ENCODE measurements at regions not wholly inside any gene's neighbourhood (a gene's known extent, or its start where the extent isn't known, plus 50 kb on each side); places are given as distances from the start of the nearest gene placed in this dataset.

GRCh38 chr5:57711946-57712345 lies 229.3 kb upstream of the ACTBL2 start:
- Histone ChIP-seq H3K9ac (ENCODE audit: low read depth, low read length) (no peak overlapping the region), H3K4me2 (ENCODE audit: insufficient read depth, low read length) (no peak overlapping the region), H3K9me3 (ENCODE audit: insufficient read depth, low read length, severe bottlenecking) (no peaks in the 10 kb centered on the region), H3K27me3 (ENCODE audit: insufficient read depth, low read length, poor library complexity) (no peaks in the 10 kb centered on the region), H3K27ac (ENCODE audit: low read length) (no peak overlapping the region), H4K20me1 (ENCODE audit: insufficient read depth, low read length) (no peaks in the 10 kb centered on the region), H3K36me3 (ENCODE audit: insufficient read depth, low read length) (no peaks in the 10 kb centered on the region), H3K4me1 (ENCODE audit: insufficient read depth, low read length) (no peaks in the 10 kb centered on the region), H2AFZ (ENCODE audit: low read depth, low read length) (no peak overlapping the region), H3K79me2 (ENCODE audit: insufficient read depth, low read length) (no peaks in the 10 kb centered on the region), H3K4me3 (ENCODE audit: low read depth in 1 of 2, low read length in 2 of 2) (no peak overlapping the region)
- DNase-seq (no peak), ATAC-seq (ENCODE audit: insufficient read depth, low read depth) (no peak)
- no peak for TF ChIP-seq EZH2 (IDR thresholded peaks at IDR 0.05; ENCODE audit: borderline replicate concordance, low read depth, low read length, severe bottlenecking)
- TF ChIP-seq, protein P1, sequence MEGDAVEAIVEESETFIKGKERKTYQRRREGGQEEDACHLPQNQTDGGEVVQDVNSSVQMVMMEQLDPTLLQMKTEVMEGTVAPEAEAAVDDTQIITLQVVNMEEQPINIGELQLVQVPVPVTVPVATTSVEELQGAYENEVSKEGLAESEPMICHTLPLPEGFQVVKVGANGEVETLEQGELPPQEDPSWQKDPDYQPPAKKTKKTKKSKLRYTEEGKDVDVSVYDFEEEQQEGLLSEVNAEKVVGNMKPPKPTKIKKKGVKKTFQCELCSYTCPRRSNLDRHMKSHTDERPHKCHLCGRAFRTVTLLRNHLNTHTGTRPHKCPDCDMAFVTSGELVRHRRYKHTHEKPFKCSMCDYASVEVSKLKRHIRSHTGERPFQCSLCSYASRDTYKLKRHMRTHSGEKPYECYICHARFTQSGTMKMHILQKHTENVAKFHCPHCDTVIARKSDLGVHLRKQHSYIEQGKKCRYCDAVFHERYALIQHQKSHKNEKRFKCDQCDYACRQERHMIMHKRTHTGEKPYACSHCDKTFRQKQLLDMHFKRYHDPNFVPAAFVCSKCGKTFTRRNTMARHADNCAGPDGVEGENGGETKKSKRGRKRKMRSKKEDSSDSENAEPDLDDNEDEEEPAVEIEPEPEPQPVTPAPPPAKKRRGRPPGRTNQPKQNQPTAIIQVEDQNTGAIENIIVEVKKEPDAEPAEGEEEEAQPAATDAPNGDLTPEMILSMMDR (IDR thresholded peaks at IDR 0.05; ENCODE audit: borderline replicate concordance, extremely low read depth, low read length, poor library complexity, severe bottlenecking), result no peak

GRCh38 chr5:57711471-57711870 lies 228.9 kb upstream of the ACTBL2 start:
- no peak overlapping the region for H3K9ac ChIP-seq (ENCODE audit: low read depth, low read length)
- ATAC-seq (ENCODE audit: insufficient read depth, low read depth), result no peak
- no peaks in the 10 kb centered on the region for H3K4me1 ChIP-seq (ENCODE audit: insufficient read depth, low read length)
- H3K9me3 ChIP-seq (ENCODE audit: insufficient read depth, low read length, severe bottlenecking), result no peaks in the 10 kb centered on the region
- H3K36me3 ChIP-seq (ENCODE audit: insufficient read depth, low read length), result no peaks in the 10 kb centered on the region
- H2AFZ ChIP-seq (ENCODE audit: low read depth, low read length), result no peak overlapping the region
- H3K27me3 ChIP-seq (ENCODE audit: insufficient read depth, low read length, poor library complexity), result no peaks in the 10 kb centered on the region
- no peak overlapping the region for H3K27ac ChIP-seq (ENCODE audit: low read length)
- TF ChIP-seq, protein P1 (IDR thresholded peaks at IDR 0.05; ENCODE audit: borderline replicate concordance, extremely low read depth, low read length, poor library complexity, severe bottlenecking), result no peak
- TF ChIP-seq EZH2 (IDR thresholded peaks at IDR 0.05; ENCODE audit: borderline replicate concordance, low read depth, low read length, severe bottlenecking), result no peak
- no peaks in the 10 kb centered on the region for H4K20me1 ChIP-seq (ENCODE audit: insufficient read depth, low read length)
- no peak for DNase-seq
- H3K4me2 ChIP-seq (ENCODE audit: insufficient read depth, low read length), result no peak overlapping the region
- H3K79me2 ChIP-seq (ENCODE audit: insufficient read depth, low read length), result no peaks in the 10 kb centered on the region
- H3K4me3 ChIP-seq (ENCODE audit: low read depth in 1 of 2, low read length in 2 of 2), result no peak overlapping the region

DNA sequence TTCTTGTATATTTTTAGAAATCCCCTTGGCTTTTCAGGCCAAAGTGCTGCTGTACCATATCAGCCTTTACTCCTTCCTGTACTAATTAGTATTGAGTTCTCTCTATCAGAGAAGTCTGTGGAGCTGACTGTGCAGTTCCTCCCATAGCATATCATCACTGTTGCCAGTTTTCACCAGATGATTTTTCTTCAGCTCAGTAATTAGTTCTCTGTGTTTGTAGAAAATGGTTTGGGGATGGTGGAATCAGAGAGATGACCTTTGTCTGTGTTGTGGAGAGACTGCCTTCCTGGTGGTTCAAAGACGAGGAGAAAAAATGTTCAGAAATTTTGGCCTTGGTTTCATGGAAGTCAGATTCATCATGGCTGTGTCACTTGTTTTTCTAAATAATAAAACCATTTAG lies 227.5 kb upstream of the ACTBL2 start:
- Histone ChIP-seq H4K20me1 (ENCODE audit: insufficient read depth, low read length) (no peaks in the 10 kb centered on the region), H3K27me3 (ENCODE audit: insufficient read depth, low read length, poor library complexity) (no peaks in the 10 kb centered on the region), H3K9ac (ENCODE audit: low read depth, low read length) (no peak overlapping the region), H2AFZ (ENCODE audit: low read depth, low read length) (no peak overlapping the region), H3K4me1 (ENCODE audit: insufficient read depth, low read length) (no peaks in the 10 kb centered on the region), H3K9me3 (ENCODE audit: insufficient read depth, low read length, severe bottlenecking) (no peaks in the 10 kb centered on the region), H3K79me2 (ENCODE audit: insufficient read depth, low read length) (no peaks in the 10 kb centered on the region), H3K36me3 (ENCODE audit: insufficient read depth, low read length) (no peaks in the 10 kb centered on the region), H3K4me2 (ENCODE audit: insufficient read depth, low read length) (no peak overlapping the region), H3K4me3 (ENCODE audit: low read depth in 1 of 2, low read length in 2 of 2) (no peak overlapping the region), H3K27ac (ENCODE audit: low read length) (no peak overlapping the region)
- no peak for DNase-seq
- no peak for TF ChIP-seq EZH2 (IDR thresholded peaks at IDR 0.05; ENCODE audit: borderline replicate concordance, low read depth, low read length, severe bottlenecking)
- TF ChIP-seq, protein P1 (IDR thresholded peaks at IDR 0.05; ENCODE audit: borderline replicate concordance, extremely low read depth, low read length, poor library complexity, severe bottlenecking), result no peak
- ATAC-seq (ENCODE audit: insufficient read depth, low read depth), result no peak

- Histone ChIP-seq H3K4me1 (ENCODE audit: insufficient read depth, low read length) (peaks cover 7% of the 10 kb centered on the region), H3K79me2 (ENCODE audit: insufficient read depth, low read length) (no peaks in the 10 kb centered on the region), H3K9ac (ENCODE audit: low read depth, low read length) (no peak overlapping the region), H3K4me2 (ENCODE audit: insufficient read depth, low read length) (no peak overlapping the region), H4K20me1 (ENCODE audit: insufficient read depth, low read length) (no peaks in the 10 kb centered on the region), H2AFZ (ENCODE audit: low read depth, low read length) (no peak overlapping the region), H3K36me3 (ENCODE audit: insufficient read depth, low read length) (no peaks in the 10 kb centered on the region), H3K27me3 (ENCODE audit: insufficient read depth, low read length, poor library complexity) (no peaks in the 10 kb centered on the region), H3K9me3 (ENCODE audit: insufficient read depth, low read length, severe bottlenecking) (no peaks in the 10 kb centered on the region), H3K4me3 (ENCODE audit: low read depth in 1 of 2, low read length in 2 of 2) (no peak overlapping the region), H3K27ac (ENCODE audit: low read length) (no peak overlapping the region)
- ATAC-seq (ENCODE audit: insufficient read depth, low read depth), result no peak
- no peak for DNase-seq
- no peak for TF ChIP-seq EZH2 (IDR thresholded peaks at IDR 0.05; ENCODE audit: borderline replicate concordance, low read depth, low read length, severe bottlenecking)
- TF ChIP-seq, protein P1 (IDR thresholded peaks at IDR 0.05; ENCODE audit: borderline replicate concordance, extremely low read depth, low read length, poor library complexity, severe bottlenecking), result no peak
Observed at GRCh38 chr5:57705769-57706168, 223.2 kb upstream of the ACTBL2 start.
